ENCODE measurements at regions not wholly inside any gene's neighbourhood (a gene's known extent, or its start where the extent isn't known, plus 50 kb on each side); places are given as distances from the start of the nearest gene placed in this dataset.

GRCh38 chr10:105914432-105914831 is 1250.1 kb downstream of the SORCS1 start:
- Histone ChIP-seq H3K36me3 (ENCODE audit: low read length) (no peaks in the 10 kb centered on the region), H3F3A (ENCODE audit: insufficient read depth) (no peaks in the 10 kb centered on the region), H3K4me3 (ENCODE audit: insufficient read depth, low read length, poor library complexity, severe bottlenecking) (no peak overlapping the region), H2AFZ (ENCODE audit: low read depth, low read length, severe bottlenecking) (no peak overlapping the region), H3K4me2 (ENCODE audit: low read depth, low read length, poor library complexity, severe bottlenecking) (no peak overlapping the region), H4K20me1 (ENCODE audit: low read depth, low read length) (no peaks in the 10 kb centered on the region), H3K9me2 (replicated peaks; ENCODE audit: insufficient read depth, low read length) (no peaks in the 10 kb centered on the region), H3K79me2 (ENCODE audit: insufficient read depth, low read length) (no peaks in the 10 kb centered on the region), H3K9ac (ENCODE audit: low read length) (no peak overlapping the region), H3K27ac (ENCODE audit: low read depth, low read length) (no peak overlapping the region), H3K9me3 (ENCODE audit: insufficient read depth, low read length) (no peaks in the 10 kb centered on the region), H3K27me3 (ENCODE audit: low read length) (no peaks in the 10 kb centered on the region)
- no peak for TF ChIP-seq EZH2phosphoT487 (conservative IDR thresholded peaks at IDR 0.05; ENCODE audit: low read length)
- TF ChIP-seq CTCF (IDR thresholded peaks at IDR 0.05; ENCODE audit: insufficient read depth, low read length, poor library complexity, severe bottlenecking): no peak

- H3F3A ChIP-seq (ENCODE audit: insufficient read depth): no peaks in the 10 kb centered on the region
These were observed 1255.8 kb downstream of the SORCS1 start for GRCh38 chr10:105908701-105909100.

GRCh38 chr10:105885495-105885894 is 1244.4 kb downstream of the SORCS3 start:
- Histone ChIP-seq H3K36me3 (ENCODE audit: low read length) (no peaks in the 10 kb centered on the region), H3K9me3 (ENCODE audit: insufficient read depth, low read length) (no peaks in the 10 kb centered on the region), H3K9ac (ENCODE audit: low read length) (no peak overlapping the region), H2AFZ (ENCODE audit: low read depth, low read length, severe bottlenecking) (no peak overlapping the region), H4K20me1 (ENCODE audit: low read depth, low read length) (no peaks in the 10 kb centered on the region), H3F3A (ENCODE audit: insufficient read depth) (no peaks in the 10 kb centered on the region), H3K79me2 (ENCODE audit: insufficient read depth, low read length) (no peaks in the 10 kb centered on the region), H3K9me2 (replicated peaks; ENCODE audit: insufficient read depth, low read length) (no peaks in the 10 kb centered on the region), H3K4me3 (ENCODE audit: insufficient read depth, low read length, poor library complexity, severe bottlenecking) (no peak overlapping the region), H3K27ac (ENCODE audit: low read depth, low read length) (no peak overlapping the region), H3K4me2 (ENCODE audit: low read depth, low read length, poor library complexity, severe bottlenecking) (no peak overlapping the region), H3K27me3 (ENCODE audit: low read length) (no peaks in the 10 kb centered on the region)
- TF ChIP-seq EZH2phosphoT487 (conservative IDR thresholded peaks at IDR 0.05; ENCODE audit: low read length) (no peak), CTCF (IDR thresholded peaks at IDR 0.05; ENCODE audit: insufficient read depth, low read length, poor library complexity, severe bottlenecking) (no peak)

More at GRCh38 chr10:105908701-105909100, 1255.8 kb downstream of the SORCS1 start:
- Histone ChIP-seq H3K27me3 (ENCODE audit: low read length) (no peaks in the 10 kb centered on the region), H4K20me1 (ENCODE audit: low read depth, low read length) (no peaks in the 10 kb centered on the region), H3K36me3 (ENCODE audit: low read length) (no peaks in the 10 kb centered on the region), H2AFZ (ENCODE audit: low read depth, low read length, severe bottlenecking) (no peak overlapping the region), H3K9me3 (ENCODE audit: insufficient read depth, low read length) (no peaks in the 10 kb centered on the region), H3K9me2 (replicated peaks; ENCODE audit: insufficient read depth, low read length) (no peaks in the 10 kb centered on the region), H3K9ac (ENCODE audit: low read length) (no peak overlapping the region), H3K27ac (ENCODE audit: low read depth, low read length) (no peak overlapping the region), H3K4me2 (ENCODE audit: low read depth, low read length, poor library complexity, severe bottlenecking) (no peak overlapping the region), H3K4me3 (ENCODE audit: insufficient read depth, low read length, poor library complexity, severe bottlenecking) (no peak overlapping the region), H3K79me2 (ENCODE audit: insufficient read depth, low read length) (no peaks in the 10 kb centered on the region)
- TF ChIP-seq EZH2phosphoT487 (conservative IDR thresholded peaks at IDR 0.05; ENCODE audit: low read length): no peak
- no peak for TF ChIP-seq CTCF (IDR thresholded peaks at IDR 0.05; ENCODE audit: insufficient read depth, low read length, poor library complexity, severe bottlenecking)
